SK-N-SH (cell line): ENCODE measurements at regions not wholly inside any gene's neighbourhood (a gene's known extent, or its start where the extent isn't known, plus 50 kb on each side); places are given as distances from the start of the nearest gene placed in this dataset.

ENCODE experiments used
- CHD2 ChIP-seq: fragments of 150-350 bp; IDR thresholded peaks from 2 replicates; pipeline ENCODE4 v1.6.1; 2018; ENCODE audit warnings: low read length; ENCODE audit not compliant: partially characterized antibody
- CTCF ChIP-seq: fragments of 200-600 bp; sonication (generic); IDR thresholded peaks from 2 replicates; pipeline ENCODE4 v1.6.1; 2017; ENCODE audit warnings: antibody characterized with exemption, mild to moderate bottlenecking, moderate library complexity
- FOSL2 ChIP-seq: IDR thresholded peaks from 2 replicates; pipeline ENCODE4 v1.4.0; 2012; ENCODE audit warnings: low read depth, mild to moderate bottlenecking, moderate library complexity, borderline replicate concordance
- FOXM1 ChIP-seq: IDR thresholded peaks from 2 replicates; pipeline ENCODE4 v1.4.0; 2012; ENCODE audit warnings: low read depth, mild to moderate bottlenecking
- NRF1 ChIP-seq: IDR thresholded peaks from 2 replicates; pipeline ENCODE4 v1.6.1; 2012; ENCODE audit warnings: low read depth, mild to moderate bottlenecking, low read length
- PBX3 ChIP-seq: IDR thresholded peaks from 2 replicates; pipeline ENCODE4; 2012
- RCOR1 ChIP-seq: fragments of 150-350 bp; IDR thresholded peaks from 2 replicates; pipeline ENCODE4 v1.6.1; 2017; ENCODE audit warnings: antibody characterized with exemption, low read length
- RFX5 ChIP-seq: IDR thresholded peaks from 2 replicates; pipeline ENCODE4 v1.6.1; 2012; ENCODE audit warnings: mild to moderate bottlenecking, improper control_type of control experiment, low read length
- TAF1 ChIP-seq: IDR thresholded peaks from 2 replicates; pipeline ENCODE4 v1.6.1; 2012; ENCODE audit warnings: low read depth, mild to moderate bottlenecking, low read length, moderate library complexity, borderline replicate concordance
- TEAD4 ChIP-seq: IDR thresholded peaks from 2 replicates; pipeline ENCODE4 v1.4.0; 2012; ENCODE audit warnings: mild to moderate bottlenecking, borderline replicate concordance; ENCODE audit not compliant: insufficient read depth
- USF2 ChIP-seq: fragments of 150-350 bp; IDR thresholded peaks from 2 replicates; pipeline ENCODE4 v1.6.1; 2017; ENCODE audit warnings: antibody characterized with exemption, low read length, low read depth, borderline replicate concordance

- TF ChIP-seq FOXM1 (no peak), CTCF (no peak), TAF1 (no peak), PBX3 (no peak), NRF1 (no peak), TEAD4 (no peak), RCOR1 (no peak), CHD2 (no peak), RFX5 (no peak), USF2 (no peak), FOSL2 (no peak)
Measured at GRCh38 chr6:48777411-48777810, 666.4 kb upstream of the PTCHD4 start.
